ENCODE measurements at regions not wholly inside any gene's neighbourhood (a gene's known extent, or its start where the extent isn't known, plus 50 kb on each side); places are given as distances from the start of the nearest gene placed in this dataset.
A peak's percentile ranks its signal among the peaks of the same experiment; 100 is the strongest.

- no peaks in the 10 kb centered on the region for H4K20me1 ChIP-seq (ENCODE audit: insufficient read depth)
- H3K36me3 ChIP-seq (ENCODE audit: low read depth): no peaks in the 10 kb centered on the region
- H2AFZ ChIP-seq: no peak overlapping the region
- no peak overlapping the region for H3K9ac ChIP-seq
- H3K9me3 ChIP-seq (ENCODE audit: low read depth): no peaks in the 10 kb centered on the region
- no peak overlapping the region for H3K4me3 ChIP-seq
- H3F3A ChIP-seq (ENCODE audit: insufficient read depth): no peaks in the 10 kb centered on the region
- TF ChIP-seq EZH2phosphoT487 (IDR thresholded peaks at IDR 0.05; ENCODE audit: insufficient read depth, low read depth) (no peak), EZH2 (IDR thresholded peaks at IDR 0.05; ENCODE audit: insufficient read depth, poor library complexity, severe bottlenecking) (no peak)
- H3K9me2 ChIP-seq (ENCODE audit: insufficient read depth): no peaks in the 10 kb centered on the region
- H3K27ac ChIP-seq: no peak overlapping the region
- in situ Hi-C loops (cut with MboI): loop anchor here (25.0 kb wide), 3 partner anchors 192 to 592 kb away; no protein-coding TSS in a partner anchor
- no peaks in the 10 kb centered on the region for H3K79me2 ChIP-seq (ENCODE audit: insufficient read depth)
- H3K4me1 ChIP-seq (ENCODE audit: insufficient read depth): peaks cover 23% of the 10 kb centered on the region
- DNase-seq: no peak
- WGBS, 2 experiments (ENCODE audit: low coverage in 1 of 2, low lambda C conversion rate in 2 of 2, missing lambda C conversion rate in 2 of 2): 73 to 83% methylated on average over 4 of the region's 4 CpGs
- H3K4me2 ChIP-seq (ENCODE audit: unreplicated experiment): no peak overlapping the region
- H3K27me3 ChIP-seq (replicated peaks; ENCODE audit: insufficient read depth): no peaks in the 10 kb centered on the region
Measured at GRCh38 chr1:227428803-227429202, 110.5 kb upstream of the CDC42BPA start.

GRCh38 chr1:227427411-227427810 lies 109.1 kb upstream of the CDC42BPA start:
- H3K9me2 ChIP-seq (ENCODE audit: insufficient read depth): no peaks in the 10 kb centered on the region
- WGBS, 2 experiments (ENCODE audit: low coverage in 1 of 2, low lambda C conversion rate in 2 of 2, missing lambda C conversion rate in 2 of 2): 84 to 90% methylated on average over 1 of the region's 1 CpG
- no peaks in the 10 kb centered on the region for H3K27me3 ChIP-seq (replicated peaks; ENCODE audit: insufficient read depth)
- no peak for DNase-seq
- no peak overlapping the region for H2AFZ ChIP-seq
- H3K4me1 ChIP-seq (ENCODE audit: insufficient read depth): peaks cover 23% of the 10 kb centered on the region
- H3K9me3 ChIP-seq (ENCODE audit: low read depth): no peaks in the 10 kb centered on the region
- H3K4me2 ChIP-seq (ENCODE audit: unreplicated experiment): no peak overlapping the region
- H3K79me2 ChIP-seq (ENCODE audit: insufficient read depth): no peaks in the 10 kb centered on the region
- no peaks in the 10 kb centered on the region for H3K36me3 ChIP-seq (ENCODE audit: low read depth)
- H3K4me3 ChIP-seq: no peak overlapping the region
- TF ChIP-seq EZH2 (IDR thresholded peaks at IDR 0.05; ENCODE audit: insufficient read depth, poor library complexity, severe bottlenecking) (no peak), EZH2phosphoT487 (IDR thresholded peaks at IDR 0.05; ENCODE audit: insufficient read depth, low read depth) (no peak)
- H3K27ac ChIP-seq: no peak overlapping the region
- H3F3A ChIP-seq (ENCODE audit: insufficient read depth): no peaks in the 10 kb centered on the region
- no peaks in the 10 kb centered on the region for H4K20me1 ChIP-seq (ENCODE audit: insufficient read depth)
- in situ Hi-C loops (cut with MboI): loop anchor here (25.0 kb wide), 3 partner anchors 190 to 590 kb away; no protein-coding TSS in a partner anchor
- H3K9ac ChIP-seq: no peak overlapping the region

- in situ Hi-C loops (cut with MboI): loop anchor here (25.0 kb wide), 3 partner anchors 188 to 588 kb away; no protein-coding TSS in a partner anchor
Measured at GRCh38 chr1:227424953-227425352, 106.7 kb upstream of the CDC42BPA start.

GRCh38 chr1:227424159-227424680 lies 105.9 kb upstream of the CDC42BPA start:
- no peak for DNase-seq

More at GRCh38 chr1:227424953-227425352, 106.7 kb upstream of the CDC42BPA start:
- no peak overlapping the region for H3K4me2 ChIP-seq (ENCODE audit: unreplicated experiment)
- no peaks in the 10 kb centered on the region for H4K20me1 ChIP-seq (ENCODE audit: insufficient read depth)
- no peak for DNase-seq
- no peaks in the 10 kb centered on the region for H3F3A ChIP-seq (ENCODE audit: insufficient read depth)
- H3K4me1 ChIP-seq (ENCODE audit: insufficient read depth): peaks cover 9% of the 10 kb centered on the region
- 90% methylated on average over 7 of the region's 7 CpGs for WGBS, 2 experiments (ENCODE audit: low coverage in 1 of 2, low lambda C conversion rate in 2 of 2, missing lambda C conversion rate in 2 of 2)
- no peak overlapping the region for H3K4me3 ChIP-seq
- H3K9me3 ChIP-seq (ENCODE audit: low read depth): no peaks in the 10 kb centered on the region
- no peaks in the 10 kb centered on the region for H3K27me3 ChIP-seq (replicated peaks; ENCODE audit: insufficient read depth)
- no peaks in the 10 kb centered on the region for H3K36me3 ChIP-seq (ENCODE audit: low read depth)
- H3K9ac ChIP-seq: no peak overlapping the region
- H3K9me2 ChIP-seq (ENCODE audit: insufficient read depth): no peaks in the 10 kb centered on the region
- H3K27ac ChIP-seq: no peak overlapping the region
- H2AFZ ChIP-seq: no peak overlapping the region
- no peak for TF ChIP-seq EZH2 (IDR thresholded peaks at IDR 0.05; ENCODE audit: insufficient read depth, poor library complexity, severe bottlenecking)
- no peak for TF ChIP-seq EZH2phosphoT487 (IDR thresholded peaks at IDR 0.05; ENCODE audit: insufficient read depth, low read depth)
- H3K79me2 ChIP-seq (ENCODE audit: insufficient read depth): no peaks in the 10 kb centered on the region

More at GRCh38 chr1:227424159-227424680, 105.9 kb upstream of the CDC42BPA start:
- no peak for TF ChIP-seq EZH2 (IDR thresholded peaks at IDR 0.05; ENCODE audit: insufficient read depth, poor library complexity, severe bottlenecking)
- no peak for TF ChIP-seq EZH2phosphoT487 (IDR thresholded peaks at IDR 0.05; ENCODE audit: insufficient read depth, low read depth)
- no peak overlapping the region for H3K27ac ChIP-seq
- in situ Hi-C loops (cut with MboI): no loop called here
- H3K27me3 ChIP-seq (replicated peaks; ENCODE audit: insufficient read depth): no peaks in the 10 kb centered on the region
- peak overlapping the region; percentile 32; the same call in 1 of the 2 replicates for H2AFZ ChIP-seq
- H3F3A ChIP-seq (ENCODE audit: insufficient read depth): no peaks in the 10 kb centered on the region
- H4K20me1 ChIP-seq (ENCODE audit: insufficient read depth): no peaks in the 10 kb centered on the region
- no peaks in the 10 kb centered on the region for H3K9me2 ChIP-seq (ENCODE audit: insufficient read depth)
- H3K4me3 ChIP-seq: no peak overlapping the region
- no peaks in the 10 kb centered on the region for H3K79me2 ChIP-seq (ENCODE audit: insufficient read depth)
- 0 out of 2 replicates have a peak, but pooled peaks cover 1% of the 10 kb centered on the region for H3K4me1 ChIP-seq (ENCODE audit: insufficient read depth)
- H3K9ac ChIP-seq: no peak overlapping the region
- no peaks in the 10 kb centered on the region for H3K36me3 ChIP-seq (ENCODE audit: low read depth)
- no peaks in the 10 kb centered on the region for H3K9me3 ChIP-seq (ENCODE audit: low read depth)
- H3K4me2 ChIP-seq (ENCODE audit: unreplicated experiment): no peak overlapping the region
- 89 to 93% methylated on average over 7 of the region's 7 CpGs for WGBS, 2 experiments (ENCODE audit: low coverage in 1 of 2, low lambda C conversion rate in 2 of 2, missing lambda C conversion rate in 2 of 2)
